PC-3 (cell line): ENCODE measurements at regions not wholly inside any gene's neighbourhood (a gene's known extent, or its start where the extent isn't known, plus 50 kb on each side); places are given as distances from the start of the nearest gene placed in this dataset.

Source experiments
- ATAC-seq: fragments of 200-7000 bp; cut with Tn5 transposase; 2 replicates; pipeline ENCODE4 v1.9.1; 2020; ENCODE audit warnings: mild to moderate bottlenecking, moderate library complexity
- BruUV-seq: library from RNA; stranded (reverse); fragments of 400-500 nt; replicated peaks from 2 replicates; lab custom pipeline; 2021; lab: Mats Ljungman, UMichigan
- CTCF ChIA-PET: fragments of 300-600 bp; sonication (Branson Sonifier 250); formaldehyde crosslinking; loops from one replicate; lab custom pipeline; 2022; ENCODE audit warnings: antibody characterized with exemption; lab: Charles Lee
- POLR2A ChIA-PET: fragments of 300-600 bp; sonication (Branson Sonifier 250); formaldehyde crosslinking; loops from one replicate; lab custom pipeline; 2022; ENCODE audit warnings: antibody characterized with exemption; ENCODE audit not compliant: unreplicated experiment; lab: Charles Lee
- DNase-seq: peaks from one replicate; pipeline ENCODE4 v3.0.0-alpha.2; 2015
- H2AFZ ChIP-seq: fragments of 300-600 bp; sonication (generic); 2 replicates; pipeline ENCODE4 v1.6.0; 2016; ENCODE audit warnings: antibody characterized with exemption, low read length
- H3F3A ChIP-seq: fragments of 300-600 bp; sonication (generic); one replicate; pipeline ENCODE4 v1.6.0; 2017; ENCODE audit warnings: antibody characterized with exemption, low read length, control low read depth, mild to moderate bottlenecking; ENCODE audit not compliant: unreplicated experiment
- H3K27ac ChIP-seq: fragments of 300-600 bp; sonication (generic); 2 replicates; pipeline ENCODE4 v1.5.1; 2016; ENCODE audit warnings: mild to moderate bottlenecking, low read length
- H3K27me3 ChIP-seq: fragments of 300-600 bp; sonication (generic); 2 replicates; pipeline ENCODE4 v1.6.1; 2016; ENCODE audit warnings: low read length, mixed read lengths
- H3K36me3 ChIP-seq: fragments of 300-600 bp; sonication (generic); 2 replicates; pipeline ENCODE4 v1.6.1; 2016; ENCODE audit warnings: low read depth, mixed run types, low read length, mixed read lengths
- H3K4me1 ChIP-seq: fragments of 300-600 bp; sonication (generic); 2 replicates; pipeline ENCODE4 v1.5.1; 2016; ENCODE audit warnings: low read length; ENCODE audit not compliant: insufficient read depth
- H3K4me2 ChIP-seq: fragments of 300-600 bp; sonication (generic); 2 replicates; pipeline ENCODE4 v1.6.0; 2016; ENCODE audit warnings: low read length
- H3K4me3 ChIP-seq: fragments of 300-600 bp; sonication (generic); 2 replicates; pipeline ENCODE4 v1.5.1; 2016; ENCODE audit warnings: mild to moderate bottlenecking, low read length, mixed read lengths
- H3K79me2 ChIP-seq: fragments of 300-600 bp; sonication (generic); 2 replicates; pipeline ENCODE4 v1.6.1; 2017; ENCODE audit warnings: low read length, mixed read lengths
- H3K9ac ChIP-seq: fragments of 300-600 bp; sonication (generic); 2 replicates; pipeline ENCODE4 v1.6.0; 2016; ENCODE audit warnings: mild to moderate bottlenecking, low read length
- H3K9me2 ChIP-seq: fragments of 300-600 bp; sonication (generic); replicated peaks from 2 replicates; pipeline ENCODE4 v1.6.1; 2016; ENCODE audit warnings: mixed run types, low read length, mixed read lengths
- H3K9me3 ChIP-seq: fragments of 300-600 bp; sonication (generic); 2 replicates; pipeline ENCODE4 v1.6.1; 2016; ENCODE audit warnings: low read length, mixed read lengths
- H4K20me1 ChIP-seq: fragments of 300-600 bp; sonication (generic); 2 replicates; pipeline ENCODE4 v1.6.1; 2016; ENCODE audit warnings: low read length, mixed read lengths
- EZH2 ChIP-seq: fragments of 300-600 bp; sonication (generic); IDR thresholded peaks from one replicate; pipeline ENCODE4 v1.6.1; 2017; ENCODE audit warnings: antibody characterized with exemption, mild to moderate bottlenecking, low read length; ENCODE audit not compliant: unreplicated experiment
- EZH2phosphoT487 ChIP-seq: fragments of 300-600 bp; sonication (generic); IDR thresholded peaks from 2 replicates; pipeline ENCODE4 v1.6.1; 2018; ENCODE audit warnings: mild to moderate bottlenecking, antibody characterized with exemption, low read length, borderline replicate concordance
- intact Hi-C: fragments of 100-400 bp; cut with micrococcal nuclease; formaldehyde crosslinking; loops from 2 replicates; pipeline ENCODE4 v1.9.0; 2023
- TF ChIP-seq, protein P1 (sequence below): fragments of 300-600 bp; sonication (generic); conservative IDR thresholded peaks from 2 replicates; pipeline ENCODE4 v1.5.1; 2017; ENCODE audit warnings: antibody characterized with exemption, low read depth, mild to moderate bottlenecking, low read length

DNA sequence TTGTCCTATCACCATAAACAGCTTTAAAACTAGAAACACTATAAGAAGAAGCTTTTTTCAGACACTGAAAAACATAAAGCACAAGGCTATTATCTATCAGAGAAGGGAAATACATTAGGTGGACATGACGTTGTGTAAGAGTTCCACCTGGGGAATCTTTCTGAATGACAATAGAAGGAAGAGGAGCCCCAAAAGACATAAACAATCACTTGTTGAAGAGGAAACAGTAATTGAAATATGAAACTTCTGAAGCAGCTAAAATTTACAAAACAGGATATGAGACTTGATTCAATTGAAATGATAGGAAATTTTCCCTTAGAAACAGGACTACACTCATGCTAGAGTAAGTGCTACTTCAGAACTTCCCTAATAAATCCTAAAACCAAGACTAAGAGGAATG lies 933.6 kb downstream of the EFNA5 start:
- Histone ChIP-seq H4K20me1 (no peaks in the 10 kb centered on the region), H3K9me3 (peaks cover 8% of the 10 kb centered on the region; the same call in 1 of the 2 replicates), H3K27ac (no peak overlapping the region), H3K4me2 (no peak overlapping the region), H2AFZ (no peak overlapping the region), H3K4me1 (no peaks in the 10 kb centered on the region), H3K9me2 (no peaks in the 10 kb centered on the region), H3K36me3 (no peaks in the 10 kb centered on the region), H3K4me3 (no peak overlapping the region), H3K27me3 (no peaks in the 10 kb centered on the region), H3F3A (no peaks in the 10 kb centered on the region), H3K9ac (no peak overlapping the region), H3K79me2 (no peaks in the 10 kb centered on the region)
- TF ChIP-seq EZH2phosphoT487 (no peak), EZH2 (no peak)
- TF ChIP-seq, protein P1, sequence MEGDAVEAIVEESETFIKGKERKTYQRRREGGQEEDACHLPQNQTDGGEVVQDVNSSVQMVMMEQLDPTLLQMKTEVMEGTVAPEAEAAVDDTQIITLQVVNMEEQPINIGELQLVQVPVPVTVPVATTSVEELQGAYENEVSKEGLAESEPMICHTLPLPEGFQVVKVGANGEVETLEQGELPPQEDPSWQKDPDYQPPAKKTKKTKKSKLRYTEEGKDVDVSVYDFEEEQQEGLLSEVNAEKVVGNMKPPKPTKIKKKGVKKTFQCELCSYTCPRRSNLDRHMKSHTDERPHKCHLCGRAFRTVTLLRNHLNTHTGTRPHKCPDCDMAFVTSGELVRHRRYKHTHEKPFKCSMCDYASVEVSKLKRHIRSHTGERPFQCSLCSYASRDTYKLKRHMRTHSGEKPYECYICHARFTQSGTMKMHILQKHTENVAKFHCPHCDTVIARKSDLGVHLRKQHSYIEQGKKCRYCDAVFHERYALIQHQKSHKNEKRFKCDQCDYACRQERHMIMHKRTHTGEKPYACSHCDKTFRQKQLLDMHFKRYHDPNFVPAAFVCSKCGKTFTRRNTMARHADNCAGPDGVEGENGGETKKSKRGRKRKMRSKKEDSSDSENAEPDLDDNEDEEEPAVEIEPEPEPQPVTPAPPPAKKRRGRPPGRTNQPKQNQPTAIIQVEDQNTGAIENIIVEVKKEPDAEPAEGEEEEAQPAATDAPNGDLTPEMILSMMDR, result no peak
- no peak for DNase-seq
- ATAC-seq, result no peak
- intact Hi-C loops, result no loop called here
- no TSS peak for BruUV-seq
- ChIA-PET POLR2A (no interaction called here), CTCF (no interaction called here)

DNA sequence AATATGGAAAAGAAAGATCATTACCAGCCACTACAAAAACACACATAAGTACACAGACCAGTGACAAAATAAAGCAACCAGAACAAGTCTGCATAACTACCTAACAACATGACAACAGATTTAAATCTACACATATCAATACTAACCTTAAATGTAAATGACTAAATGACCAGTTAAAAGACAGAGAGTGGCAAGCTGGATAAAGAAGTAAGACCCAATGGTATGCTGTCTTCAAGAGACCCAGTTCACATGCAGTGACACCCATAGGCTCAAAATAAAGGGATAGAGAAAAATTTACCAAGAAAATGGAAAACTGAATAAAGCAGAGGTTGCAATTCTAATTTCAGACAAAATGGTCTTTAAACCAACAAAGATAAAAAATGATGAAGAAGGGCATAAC lies 938.1 kb downstream of the EFNA5 start:
- Histone ChIP-seq H3K36me3 (no peaks in the 10 kb centered on the region), H3K79me2 (no peaks in the 10 kb centered on the region), H3K9me2 (no peaks in the 10 kb centered on the region), H3K9ac (no peak overlapping the region), H2AFZ (no peak overlapping the region), H3K27me3 (no peaks in the 10 kb centered on the region), H3K27ac (no peak overlapping the region), H3K4me2 (no peak overlapping the region), H3K9me3 (peaks cover 8% of the 10 kb centered on the region; the same call in 1 of the 2 replicates), H3K4me3 (no peak overlapping the region), H4K20me1 (no peaks in the 10 kb centered on the region), H3F3A (no peaks in the 10 kb centered on the region), H3K4me1 (no peaks in the 10 kb centered on the region)
- no peak for ATAC-seq
- TF ChIP-seq, protein P1, result no peak
- TF ChIP-seq EZH2, result no peak
- TF ChIP-seq EZH2phosphoT487, result no peak
- ChIA-PET CTCF (no interaction called here), POLR2A (no interaction called here)
- DNase-seq, result no peak
- intact Hi-C loops, result no loop called here
- BruUV-seq, result no TSS peak

DNA sequence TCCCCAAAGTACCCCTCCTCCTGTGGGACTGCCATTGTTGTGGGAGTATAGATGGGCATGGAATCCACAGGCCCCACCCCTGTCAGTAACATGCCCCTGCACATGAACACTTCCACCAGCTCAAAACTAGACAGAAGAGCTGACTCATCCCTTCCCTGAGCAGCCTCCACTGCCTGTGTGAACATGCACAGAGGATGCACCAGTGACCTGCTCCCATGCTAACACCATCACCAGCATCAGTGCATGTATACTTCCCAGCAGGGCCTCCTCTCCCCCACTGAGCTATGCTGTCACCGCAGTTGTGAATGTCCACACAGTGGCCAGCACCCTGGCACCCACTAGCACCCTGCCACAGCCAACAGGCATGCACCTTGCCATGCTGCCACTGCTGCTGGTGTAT lies 939.8 kb downstream of the EFNA5 start:
- POLR2A ChIA-PET, result no interaction called here
- Histone ChIP-seq H3K4me2 (no peak overlapping the region), H3K27ac (no peak overlapping the region), H2AFZ (no peak overlapping the region), H3K36me3 (no peaks in the 10 kb centered on the region), H3K4me1 (no peaks in the 10 kb centered on the region), H4K20me1 (no peaks in the 10 kb centered on the region), H3K79me2 (no peaks in the 10 kb centered on the region), H3K27me3 (no peaks in the 10 kb centered on the region), H3K4me3 (no peak overlapping the region), H3K9ac (no peak overlapping the region), H3F3A (no peaks in the 10 kb centered on the region), H3K9me3 (peaks cover 8% of the 10 kb centered on the region; the same call in 1 of the 2 replicates), H3K9me2 (no peaks in the 10 kb centered on the region)
- ATAC-seq (no peak), DNase-seq (no peak)
- intact Hi-C loops, result no loop called here
- TF ChIP-seq, protein P1, result no peak
- no peak for TF ChIP-seq EZH2phosphoT487
- no peak for TF ChIP-seq EZH2
- CTCF ChIA-PET, result no interaction called here
- no TSS peak for BruUV-seq
